Stimulated activated CD4-positive, alpha-beta T cell treated with anti-CD3 and anti-CD28 coated beads, Interleukin-1b, Interleukin-23, amount 100 ng/mL, for 1 hour (primary cell): ENCODE measurements at regions not wholly inside any gene's neighbourhood (a gene's known extent, or its start where the extent isn't known, plus 50 kb on each side); places are given as distances from the start of the nearest gene placed in this dataset.

Source experiments
- DNase-seq, 2 donors: peaks; one replicate each; pipeline ENCODE4 v3.0.0-alpha.2; 2020; ENCODE audit warnings: low read depth in 2 of 2

- no peak for DNase-seq
Observed at GRCh38 chr1:239819756-239820250, 271.9 kb upstream of the FMN2 start.

DNA sequence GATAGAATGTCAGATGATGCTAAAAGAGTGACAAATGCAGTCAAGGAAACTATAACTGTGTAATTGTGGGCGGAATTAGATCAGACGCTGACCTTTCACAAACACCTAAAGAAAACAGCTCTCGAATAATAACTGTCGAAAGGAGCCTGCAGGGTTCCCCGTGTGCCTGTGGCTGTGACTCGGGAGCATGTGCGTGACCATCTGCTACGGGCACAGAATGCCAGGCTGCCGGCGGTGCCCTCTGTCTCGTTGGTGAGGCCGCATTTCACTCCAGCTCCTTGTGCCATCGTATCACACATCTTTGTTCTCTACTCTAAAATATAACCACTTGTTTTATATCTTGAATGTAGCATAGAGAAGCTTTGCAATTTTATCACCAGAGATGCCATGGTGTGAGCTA lies 267.8 kb upstream of the FMN2 start:
- no peak for DNase-seq

DNA sequence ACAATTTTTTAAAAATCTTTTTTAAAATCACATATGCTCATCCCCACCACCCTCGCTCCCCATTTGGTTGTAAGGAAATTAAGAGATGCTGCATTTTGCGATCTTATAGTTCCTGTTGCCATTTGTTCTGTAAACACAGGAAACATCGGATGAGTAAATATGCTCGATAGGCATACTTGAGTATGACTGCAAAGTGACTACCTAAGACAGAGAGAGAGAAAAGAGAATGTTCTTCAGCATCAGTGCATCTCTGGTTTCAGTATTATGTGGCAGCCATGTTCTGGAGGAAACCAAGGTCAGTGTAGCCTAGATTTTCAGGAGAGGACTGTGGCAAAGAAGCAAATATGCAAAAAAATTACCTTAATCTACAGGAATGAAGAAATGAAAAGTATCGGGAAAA lies 265.5 kb upstream of the FMN2 start:
- DNase-seq: no peak

DNA sequence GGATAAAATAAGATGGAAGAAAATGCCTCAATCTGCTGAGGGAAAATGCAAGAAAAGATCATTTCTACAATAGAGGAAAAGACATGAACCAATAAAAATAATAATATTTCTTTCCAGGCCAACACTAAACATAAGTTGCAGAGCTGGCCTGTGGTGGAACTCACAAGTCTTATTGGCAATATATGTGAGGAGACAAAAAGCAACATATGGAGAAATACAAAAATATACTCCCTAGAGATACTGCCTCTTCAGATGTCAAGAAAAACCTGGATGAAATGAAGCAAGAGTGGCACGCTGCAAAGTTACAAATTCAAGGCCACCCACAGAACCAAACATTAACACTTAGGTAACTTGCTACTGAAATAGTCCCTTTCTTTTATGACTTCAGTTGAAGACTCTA lies 264.9 kb upstream of the FMN2 start:
- DNase-seq: no peak

- DNase-seq: no peak
Observed at GRCh38 chr1:239829535-239829934, 262.1 kb upstream of the FMN2 start.

GRCh38 chr1:239831577-239832355 lies 259.9 kb upstream of the FMN2 start:
- no peak for DNase-seq

DNA sequence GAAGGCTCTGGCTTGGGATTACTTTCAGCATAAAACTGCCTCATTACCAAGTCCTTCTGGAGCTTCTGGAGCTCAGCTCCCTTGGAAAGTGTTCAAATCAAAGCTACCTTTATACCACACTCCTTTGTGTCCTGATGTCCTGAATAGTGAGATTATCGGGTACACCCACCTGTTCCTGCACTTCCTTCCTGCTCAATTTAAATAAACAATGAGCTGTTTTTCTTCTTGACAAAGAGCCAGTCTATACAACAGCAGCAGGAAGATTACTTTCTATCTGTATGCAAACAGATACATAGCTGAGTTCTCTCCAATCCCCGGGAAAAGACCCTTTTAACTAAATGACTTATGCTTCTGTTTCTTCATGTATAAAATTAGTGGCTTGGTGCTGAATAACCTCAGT lies 258.0 kb upstream of the FMN2 start:
- no peak for DNase-seq

- no peak for DNase-seq
Observed at GRCh38 chr1:239835946-239836440, 255.7 kb upstream of the FMN2 start.

DNA sequence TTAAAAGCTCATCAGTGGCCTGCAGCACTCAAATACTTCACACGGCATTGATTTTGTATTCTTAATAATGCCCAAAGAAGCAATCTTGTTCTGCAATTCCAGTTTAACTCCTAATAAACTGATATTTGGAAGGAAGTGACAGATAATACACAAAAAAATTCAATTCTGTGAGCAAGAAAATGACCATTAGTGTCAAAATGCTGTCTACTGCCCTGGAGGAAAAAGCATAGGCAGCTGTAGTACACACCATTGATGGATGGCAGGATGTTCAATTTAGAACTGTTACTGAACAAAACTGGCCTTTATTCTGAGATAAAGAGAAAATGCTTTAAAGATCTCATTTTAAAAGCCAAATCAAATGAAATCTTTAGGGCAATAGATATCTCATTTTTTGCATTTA lies 251.3 kb upstream of the FMN2 start:
- no peak for DNase-seq

- DNase-seq: no peak
Observed at GRCh38 chr1:239840790-239841189, 250.9 kb upstream of the FMN2 start.

- DNase-seq: no peak
Observed at GRCh38 chr1:239841631-239842030, 250.1 kb upstream of the FMN2 start.

- DNase-seq: no peak
Observed at GRCh38 chr1:239843541-239843940, 248.1 kb upstream of the FMN2 start.

DNA sequence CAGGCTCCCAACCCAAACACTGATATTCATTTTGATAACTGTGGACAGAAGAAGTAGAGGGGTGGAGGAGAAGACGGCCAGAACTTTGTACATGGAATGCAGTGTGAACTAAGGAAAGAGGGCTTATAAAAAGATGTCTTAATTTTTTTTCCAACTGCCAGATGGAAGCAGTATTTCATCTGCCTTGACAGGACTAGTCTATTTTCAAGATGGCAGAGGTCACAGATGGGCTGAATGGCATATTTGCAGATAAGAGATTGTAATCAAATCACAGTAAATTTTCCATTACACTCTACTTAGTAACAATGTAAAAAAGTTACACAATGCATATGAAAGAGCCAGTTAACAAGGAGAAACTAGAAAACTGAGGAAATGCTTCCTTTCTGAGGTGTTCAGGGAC lies 246.8 kb upstream of the FMN2 start:
- no peak for DNase-seq

GRCh38 chr1:239854922-239855321 lies 236.8 kb upstream of the FMN2 start:
- DNase-seq: no peak

DNA sequence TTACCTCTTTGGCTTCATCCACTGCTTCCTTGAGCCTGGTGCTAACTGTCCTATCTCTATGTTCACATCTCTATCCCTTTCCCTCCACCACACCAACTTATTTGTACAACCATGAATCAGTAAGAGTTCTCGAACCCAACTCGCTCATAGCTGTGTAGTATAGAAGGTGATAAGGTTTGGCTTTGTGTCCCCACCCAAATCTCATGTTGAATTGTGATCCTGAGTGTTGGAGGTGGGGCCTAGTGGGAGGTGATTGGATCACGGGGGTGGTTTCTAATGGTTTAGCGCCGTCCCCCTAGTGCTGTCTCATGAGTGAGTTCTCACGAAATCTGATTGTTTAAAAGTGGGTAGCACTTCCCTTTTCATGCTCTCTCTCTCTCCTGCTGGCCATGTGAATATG lies 235.6 kb upstream of the FMN2 start:
- DNase-seq: no peak

GRCh38 chr1:239856924-239857323 lies 234.8 kb upstream of the FMN2 start:
- DNase-seq: no peak

GRCh38 chr1:239858057-239858456 lies 233.6 kb upstream of the FMN2 start:
- no peak for DNase-seq

DNA sequence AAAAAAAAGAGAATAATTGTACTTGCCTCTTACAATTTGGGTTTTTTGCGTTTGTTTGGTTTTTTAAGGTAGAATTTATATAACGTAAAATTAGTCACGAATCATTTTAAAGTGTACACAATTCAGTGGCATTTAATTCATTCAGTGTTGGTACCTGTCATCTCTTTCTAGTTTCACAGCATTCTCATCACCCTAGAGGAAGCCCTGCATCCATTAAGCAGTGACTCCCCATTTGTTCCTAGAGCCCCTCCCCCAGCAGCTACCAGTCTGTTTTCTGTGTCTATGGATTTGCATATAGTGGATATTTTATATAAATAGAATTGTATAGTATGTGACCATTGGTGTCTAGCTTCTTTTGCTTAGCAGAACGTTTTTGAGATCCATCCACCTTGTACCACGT lies 233.2 kb upstream of the FMN2 start:
- DNase-seq: no peak

DNA sequence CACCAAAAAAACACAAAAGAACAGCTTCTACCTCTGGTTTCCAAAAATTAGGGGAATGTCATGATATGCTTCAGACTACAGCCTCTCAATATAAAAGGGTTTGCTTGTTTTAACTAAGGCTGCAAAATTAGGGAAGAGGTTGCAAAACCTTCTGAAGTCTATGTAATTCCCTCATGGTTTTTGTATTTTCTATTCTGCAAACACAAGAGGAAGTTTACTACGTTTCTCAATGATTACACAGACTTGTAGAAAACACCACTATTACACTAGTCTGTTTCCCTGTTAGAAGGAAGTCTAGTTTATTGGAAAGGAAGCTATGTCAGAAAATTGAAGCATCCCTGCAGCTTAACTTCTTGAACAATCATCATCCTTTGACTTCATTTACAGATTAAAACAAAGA lies 229.7 kb upstream of the FMN2 start:
- no peak for DNase-seq

DNA sequence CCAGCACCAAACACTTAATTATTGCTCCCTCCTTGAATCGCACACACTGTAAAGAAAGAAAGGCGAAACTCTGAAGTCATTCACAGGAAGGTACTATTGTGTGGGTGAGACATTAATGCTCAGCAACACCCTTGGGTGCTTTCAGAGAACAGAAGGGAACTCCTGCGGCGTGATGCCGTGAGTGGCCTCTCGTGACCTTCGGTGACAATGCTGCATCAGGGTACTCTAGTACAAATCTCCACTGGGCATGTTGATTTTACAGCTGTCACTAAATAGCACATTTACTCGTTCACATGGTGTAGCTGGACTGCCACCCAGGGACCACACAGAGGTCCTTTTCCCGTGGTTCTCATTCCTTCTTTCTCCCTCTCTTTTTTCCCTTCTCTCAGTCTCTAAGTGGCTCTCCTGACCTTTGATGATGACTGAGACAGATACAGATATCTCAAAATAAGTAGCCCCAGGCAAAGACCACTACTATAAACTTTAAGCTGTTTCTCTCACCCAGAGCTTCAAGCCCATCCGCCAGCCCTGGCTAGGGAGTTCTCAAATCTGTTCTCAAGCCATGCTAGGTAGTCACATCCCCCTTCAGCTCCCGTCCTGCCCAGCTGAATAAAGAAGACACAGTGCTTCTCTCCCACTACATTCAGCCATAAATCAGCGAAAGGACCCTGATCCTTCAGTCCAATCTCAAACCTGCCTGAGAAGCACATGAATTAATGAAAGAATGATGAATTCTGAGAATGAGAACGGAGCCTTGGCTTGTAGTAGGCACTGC lies 223.4 kb upstream of the FMN2 start:
- DNase-seq: no peak

DNA sequence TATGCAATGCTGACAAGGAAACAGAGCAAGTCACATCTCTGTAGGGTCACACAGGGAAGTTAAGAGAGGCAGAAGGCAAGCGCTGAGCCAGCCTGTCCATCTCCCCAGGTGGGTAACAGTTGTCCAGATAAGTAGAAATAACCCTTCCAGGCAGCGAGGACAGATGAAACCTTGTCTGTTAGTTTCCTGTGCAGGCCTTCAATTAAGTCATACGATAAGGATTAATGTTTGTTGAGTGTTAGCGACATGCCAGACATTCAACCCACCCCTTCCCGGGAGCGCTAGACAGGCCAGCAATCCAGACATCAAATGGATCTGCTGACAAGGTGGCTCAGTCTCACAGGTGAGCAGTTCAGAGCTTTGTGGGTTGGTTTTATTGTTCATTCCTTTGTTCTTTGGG lies 221.5 kb upstream of the FMN2 start:
- no peak for DNase-seq

GRCh38 chr1:239872626-239873025 lies 219.1 kb upstream of the FMN2 start:
- no peak for DNase-seq

DNA sequence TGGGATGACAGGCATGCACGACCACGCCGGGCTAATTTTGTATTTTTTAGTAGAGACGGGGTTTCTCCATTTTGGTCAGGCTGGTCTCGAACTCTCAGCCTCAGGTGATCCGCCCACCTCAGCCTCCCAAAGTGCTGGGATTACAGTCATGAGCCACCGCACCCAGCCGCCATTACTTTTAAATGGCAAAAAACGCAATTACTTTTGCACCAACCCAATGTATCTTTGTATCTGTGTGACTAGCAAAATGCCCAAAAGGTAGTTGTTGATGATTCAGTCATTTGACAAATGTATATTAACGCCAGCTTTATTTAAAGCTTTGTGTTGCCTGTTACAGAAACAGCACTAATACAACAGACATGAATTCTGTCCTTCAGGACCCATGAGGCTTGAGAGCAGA lies 216.9 kb upstream of the FMN2 start:
- no peak for DNase-seq
